ENCODE measurements at regions not wholly inside any gene's neighbourhood (a gene's known extent, or its start where the extent isn't known, plus 50 kb on each side); places are given as distances from the start of the nearest gene placed in this dataset.
"Not testable (repeated sequence)": the region's sequence is repeated elsewhere in the genome, so short reads cannot be mapped to it uniquely, and the experiment has no call there.

DNA sequence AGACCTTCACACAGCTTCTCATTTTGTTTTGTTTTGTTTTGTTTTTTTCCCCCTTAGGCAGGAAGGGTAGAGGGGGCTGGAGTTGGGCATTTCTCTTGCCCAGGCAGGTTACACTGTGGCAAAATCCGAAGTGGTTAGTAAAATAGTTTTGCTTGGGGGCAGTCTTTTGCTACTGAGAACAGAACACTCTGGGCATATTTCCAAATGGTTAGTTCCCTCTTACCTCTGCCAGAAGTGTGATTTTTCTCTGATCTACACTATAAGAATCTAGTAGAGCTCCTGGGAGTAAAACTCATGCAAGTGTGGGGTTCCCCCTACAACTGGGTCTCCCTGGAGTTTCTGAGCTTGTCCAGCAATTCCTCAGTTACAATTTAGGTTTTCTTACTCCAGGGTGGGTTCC, 61.7 kb downstream of the NPS start:
- FAIRE-seq: no peak

DNA sequence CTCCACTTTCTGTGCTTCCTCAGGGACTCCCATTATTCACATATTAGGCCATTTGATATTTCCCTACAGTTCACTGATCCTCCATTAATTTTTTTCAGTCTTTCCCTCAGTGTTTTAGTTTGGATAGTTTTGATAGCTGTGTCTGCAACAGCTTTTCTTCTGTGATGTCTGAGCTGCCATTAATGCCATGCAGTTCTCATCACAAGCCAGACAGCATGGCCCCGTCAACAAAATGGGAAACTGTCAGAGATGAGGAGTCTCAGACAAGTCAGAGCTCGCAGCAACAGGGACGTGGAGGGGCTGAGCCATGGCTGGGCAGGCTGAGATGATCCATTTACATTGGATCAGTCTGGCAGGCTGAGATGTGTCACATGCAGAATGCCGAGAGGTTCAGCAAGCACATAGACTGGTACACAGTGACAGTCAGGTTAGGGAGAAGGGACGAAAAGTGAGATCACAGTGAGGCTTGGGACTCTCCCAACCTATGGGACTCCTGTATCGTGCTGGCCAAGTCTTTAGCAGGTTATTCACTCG, 65.4 kb downstream of the NPS start:
- FAIRE-seq: no peak

GRCh38 chr10:127618797-127619196, 69.7 kb downstream of the NPS start:
- no peak for FAIRE-seq

GRCh38 chr10:127619546-127620325, 70.6 kb downstream of the NPS start:
- FAIRE-seq: no peak

- FAIRE-seq: peak; percentile 60
Measured at GRCh38 chr10:127635882-127636281, 86.8 kb downstream of the NPS start.

DNA sequence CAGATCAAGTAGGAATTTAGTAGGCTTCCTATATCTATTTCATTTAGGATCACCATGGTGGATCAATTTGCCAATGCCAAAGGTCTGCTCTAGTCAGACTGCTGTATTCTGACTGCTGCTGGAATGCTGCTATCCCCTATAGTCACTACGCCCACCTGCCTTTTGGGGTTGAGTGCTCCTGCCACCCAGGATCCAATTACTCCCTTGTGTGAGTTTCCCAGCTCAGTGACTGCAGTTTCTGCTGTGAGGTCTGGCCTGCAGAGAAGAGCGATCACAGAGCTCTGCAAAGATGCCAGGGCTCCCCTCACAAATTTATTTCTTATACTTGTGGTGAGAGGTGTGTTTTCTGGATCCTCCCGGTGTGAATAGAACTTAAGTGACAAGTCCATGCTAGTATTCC, 88.1 kb upstream of the FOXI2 start:
- no peak for FAIRE-seq

- no peak for FAIRE-seq
Measured at GRCh38 chr10:127649642-127650041, 87.3 kb upstream of the FOXI2 start.

DNA sequence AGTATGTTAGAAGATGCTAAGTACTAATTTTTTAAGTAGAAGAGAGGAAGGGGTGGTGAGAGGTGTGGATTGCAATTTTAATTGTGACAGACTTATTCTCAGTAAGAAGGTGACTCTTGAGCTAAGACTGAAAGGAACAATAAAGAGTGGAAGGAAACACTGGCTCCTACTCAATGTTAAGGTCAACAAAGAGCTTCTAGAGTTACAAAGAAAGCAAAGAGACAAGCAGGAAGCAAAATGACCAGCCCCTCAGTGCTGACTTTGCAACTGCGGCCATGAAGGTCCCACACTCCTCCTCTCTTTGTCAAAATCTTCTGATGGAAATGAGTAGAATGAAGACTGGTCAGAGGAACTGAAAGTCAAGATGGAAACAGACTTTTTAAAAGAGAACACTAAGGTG, 79.9 kb upstream of the FOXI2 start:
- FAIRE-seq: no peak

DNA sequence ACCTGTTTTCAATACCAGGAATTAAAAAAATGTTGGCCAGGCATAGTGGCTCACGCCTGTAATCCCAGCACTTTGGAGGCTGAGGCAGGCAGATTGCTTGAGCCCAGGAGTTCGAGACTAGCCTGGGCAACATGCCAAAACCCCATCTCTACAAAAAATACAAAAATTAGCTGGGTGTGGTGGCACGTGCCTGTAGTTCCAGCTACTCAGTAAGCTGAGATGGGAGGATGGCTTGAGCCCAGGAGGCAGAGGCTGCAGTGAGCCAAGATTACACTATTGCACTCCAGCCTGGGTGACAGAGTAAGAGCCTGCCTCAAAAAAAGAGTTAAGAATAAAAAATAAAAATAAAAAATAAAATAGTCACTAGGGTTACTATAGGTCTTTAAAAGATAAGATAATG, 60.6 kb upstream of the FOXI2 start:
- FAIRE-seq: not testable (repeated sequence)

DNA sequence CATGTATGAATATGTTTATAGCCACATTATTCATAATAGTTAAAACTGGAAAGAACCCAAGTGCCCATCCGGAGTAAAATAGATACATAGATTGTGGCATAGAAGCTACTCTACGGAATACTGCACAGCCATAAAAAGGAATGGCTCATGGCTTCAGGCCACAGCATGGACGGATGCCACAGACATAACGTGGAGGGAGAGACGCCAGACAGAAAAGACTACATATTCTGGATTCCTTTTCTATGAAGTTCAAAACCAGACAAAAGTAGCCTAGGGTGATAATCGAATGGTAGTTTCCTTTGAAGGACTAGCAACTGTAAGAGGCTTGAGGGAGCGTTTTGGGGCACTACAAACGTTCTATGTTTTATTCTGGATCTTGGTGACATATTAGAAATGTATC, 58.9 kb upstream of the FOXI2 start:
- FAIRE-seq: no peak

DNA sequence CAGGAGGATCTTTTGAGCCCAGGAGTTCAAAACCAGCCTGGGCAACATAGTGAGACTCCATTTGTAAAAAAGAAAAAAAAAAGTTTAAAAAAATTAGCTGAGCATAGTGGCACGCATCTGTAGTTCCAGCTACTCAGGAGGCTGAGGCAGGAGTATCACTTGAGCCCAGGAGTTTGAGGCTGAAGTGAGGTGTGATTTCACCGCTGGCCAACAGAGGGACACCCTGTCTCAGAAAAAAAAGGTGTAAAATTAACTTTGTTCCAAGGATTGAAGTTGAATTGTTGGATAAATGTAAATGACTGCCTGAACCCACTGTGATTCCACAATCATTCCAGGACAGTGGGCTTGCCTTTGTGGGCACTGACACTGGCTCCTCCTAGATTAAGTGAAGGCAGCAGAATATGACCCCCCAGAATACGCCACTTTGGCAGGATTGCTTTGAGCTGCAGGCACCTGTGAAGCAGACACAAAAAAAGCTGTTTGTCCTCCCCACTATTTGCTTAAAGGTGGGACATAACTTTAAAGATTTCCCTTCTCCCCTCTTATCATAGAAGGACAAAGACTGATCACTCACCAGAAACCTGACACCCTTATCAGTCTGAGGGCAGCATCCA, 57.2 kb upstream of the FOXI2 start:
- FAIRE-seq: no peak

Measured in islet of Langerhans (tissue), 1 donor.